A673 (cell line): ENCODE measurements at regions not wholly inside any gene's neighbourhood (a gene's known extent, or its start where the extent isn't known, plus 50 kb on each side); places are given as distances from the start of the nearest gene placed in this dataset.

ENCODE experiments used
- BruUV-seq: library from RNA; stranded (reverse); fragments of 400-500 nt; replicated peaks from 2 replicates; lab custom pipeline; 2021; lab: Mats Ljungman, UMichigan
- CTCF ChIA-PET: fragments of 300-600 bp; sonication (Branson Sonifier 250); formaldehyde crosslinking; loops from one replicate; lab custom pipeline; 2022; ENCODE audit warnings: antibody characterized with exemption; lab: Charles Lee
- POLR2A ChIA-PET: fragments of 300-600 bp; sonication (Branson Sonifier 250); formaldehyde crosslinking; loops from one replicate; lab custom pipeline; 2022; ENCODE audit warnings: antibody characterized with exemption; ENCODE audit not compliant: low non-redundant PET; lab: Charles Lee
- DNase-seq: peaks from one replicate; pipeline ENCODE4 v3.0.0-alpha.2; 2015; ENCODE audit warnings: low spot score
- H3K27ac ChIP-seq: fragments of 200-600 bp; sonication (generic); 2 replicates; pipeline ENCODE4 v1.5.1; 2016; ENCODE audit warnings: mixed run types, low read depth, mild to moderate bottlenecking, mixed read lengths, antibody characterized with exemption, low read length; ENCODE audit not compliant: poor library complexity, severe bottlenecking
- H3K27me3 ChIP-seq: fragments of 200-600 bp; sonication (generic); replicated peaks from 2 replicates; pipeline ENCODE4 v1.6.1; 2017; ENCODE audit warnings: mixed run types, low read depth, mild to moderate bottlenecking, mixed read lengths, antibody characterized with exemption, low read length; ENCODE audit not compliant: insufficient read depth, poor library complexity
- H3K36me3 ChIP-seq: fragments of 200-600 bp; sonication (generic); 2 replicates; pipeline ENCODE4 v1.6.1; 2016; ENCODE audit warnings: mixed run types, mild to moderate bottlenecking, mixed read lengths, antibody characterized with exemption, low read length; ENCODE audit not compliant: insufficient read depth, poor library complexity, severe bottlenecking
- H3K4me1 ChIP-seq: fragments of 200-600 bp; sonication (generic); 2 replicates; pipeline ENCODE4 v1.6.1; 2017; ENCODE audit warnings: mixed run types, mild to moderate bottlenecking, mixed read lengths, antibody characterized with exemption, low read length; ENCODE audit not compliant: insufficient read depth, poor library complexity, severe bottlenecking
- H3K4me3 ChIP-seq: fragments of 200-600 bp; sonication (generic); 2 replicates; pipeline ENCODE4 v1.5.1; 2016; ENCODE audit warnings: low read depth, mixed run types, mild to moderate bottlenecking, mixed read lengths, low read length; ENCODE audit not compliant: poor library complexity, severe bottlenecking
- H3K9me3 ChIP-seq: fragments of 200-600 bp; sonication (generic); 2 replicates; pipeline ENCODE4 v1.6.1; 2016; ENCODE audit warnings: mixed run types, low read depth, mild to moderate bottlenecking, mixed read lengths, antibody characterized with exemption, low read length; ENCODE audit not compliant: poor library complexity, severe bottlenecking
- CTCF ChIP-seq: fragments of 300-800, 200-600 bp; sonication (generic); conservative IDR thresholded peaks from 2 replicates; pipeline ENCODE4 v1.5.1; 2017; ENCODE audit warnings: low read depth, mild to moderate bottlenecking, antibody characterized with exemption, low read length, moderate library complexity, mixed read lengths
- EZH2 ChIP-seq: fragments of 200-600 bp; sonication (generic); IDR thresholded peaks from 2 replicates; pipeline ENCODE4 v1.6.1; 2017; ENCODE audit warnings: borderline replicate concordance, low read depth, mild to moderate bottlenecking, mixed read lengths, antibody characterized with exemption, low read length; ENCODE audit not compliant: poor library complexity, severe bottlenecking
- intact Hi-C: fragments of 100-400 bp; cut with micrococcal nuclease; formaldehyde crosslinking; loops from one replicate; pipeline ENCODE4 v1.10.0; 2022; ENCODE audit not compliant: unreplicated experiment

GRCh38 chr18:67143028-67143427, 373.5 kb downstream of the DSEL start:
- Histone ChIP-seq H3K27ac (no peak overlapping the region), H3K4me1 (no peaks in the 10 kb centered on the region), H3K27me3 (no peaks in the 10 kb centered on the region), H3K36me3 (no peaks in the 10 kb centered on the region), H3K4me3 (no peak overlapping the region), H3K9me3 (no peaks in the 10 kb centered on the region)
- intact Hi-C loops = no loop called here
- TF ChIP-seq CTCF (no peak), EZH2 (no peak)
- ChIA-PET CTCF (no interaction called here), POLR2A (no interaction called here)
- no TSS peak for BruUV-seq
- DNase-seq = no peak

GRCh38 chr18:67142604-67143003, 373.9 kb downstream of the DSEL start:
- CTCF ChIA-PET = no interaction called here

GRCh38 chr18:67140495-67140894, 376.0 kb downstream of the DSEL start:
- Histone ChIP-seq H3K9me3 (no peaks in the 10 kb centered on the region), H3K27ac (no peak overlapping the region), H3K4me1 (no peaks in the 10 kb centered on the region), H3K27me3 (no peaks in the 10 kb centered on the region), H3K36me3 (no peaks in the 10 kb centered on the region), H3K4me3 (no peak overlapping the region)
- intact Hi-C loops = no loop called here
- CTCF ChIA-PET = no interaction called here
- no peak for DNase-seq
- no peak for TF ChIP-seq CTCF
- no peak for TF ChIP-seq EZH2
- POLR2A ChIA-PET = no interaction called here
- no TSS peak for BruUV-seq

More at GRCh38 chr18:67142604-67143003, 373.9 kb downstream of the DSEL start:
- H3K9me3 ChIP-seq = no peaks in the 10 kb centered on the region
- TF ChIP-seq EZH2 (no peak), CTCF (no peak)
- no peak overlapping the region for H3K27ac ChIP-seq
- POLR2A ChIA-PET = no interaction called here
- DNase-seq = no peak
- no peaks in the 10 kb centered on the region for H3K4me1 ChIP-seq
- BruUV-seq = no TSS peak
- no peaks in the 10 kb centered on the region for H3K36me3 ChIP-seq
- intact Hi-C loops = no loop called here
- H3K4me3 ChIP-seq = no peak overlapping the region
- H3K27me3 ChIP-seq = no peaks in the 10 kb centered on the region
